HG02763 (cell line): ENCODE measurements at regions not wholly inside any gene's neighbourhood (a gene's known extent, or its start where the extent isn't known, plus 50 kb on each side); places are given as distances from the start of the nearest gene placed in this dataset.
"Not testable (repeated sequence)": the region's sequence is repeated elsewhere in the genome, so short reads cannot be mapped to it uniquely, and the experiment has no call there.

Experiments used
- ATAC-seq: cut with Tn5 transposase; IDR thresholded peaks from one replicate; pipeline ENCODE4 v1.9.1; 2021; ENCODE audit warnings: mild to moderate bottlenecking, moderate library complexity; ENCODE audit not compliant: unreplicated experiment

DNA sequence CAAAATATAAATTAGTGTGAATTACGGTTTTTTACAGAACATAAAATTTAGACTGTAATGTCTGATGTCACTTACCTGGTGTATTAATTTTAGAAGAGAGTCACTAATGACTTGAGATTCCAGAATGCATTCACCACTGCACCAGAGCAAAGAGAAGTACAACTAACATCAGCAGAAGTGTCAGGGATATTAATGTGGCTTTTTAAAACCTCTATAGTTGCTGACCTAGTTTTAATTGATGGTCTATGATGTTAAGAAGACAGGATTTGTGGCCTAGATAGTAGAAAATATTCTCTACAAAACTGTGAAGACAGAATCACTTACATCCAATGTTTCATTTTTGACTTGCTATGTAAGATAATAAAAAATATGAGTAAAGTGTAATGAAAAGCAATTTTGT, 1181.6 kb downstream of the RAPGEF2 start:
- no peak for ATAC-seq

DNA sequence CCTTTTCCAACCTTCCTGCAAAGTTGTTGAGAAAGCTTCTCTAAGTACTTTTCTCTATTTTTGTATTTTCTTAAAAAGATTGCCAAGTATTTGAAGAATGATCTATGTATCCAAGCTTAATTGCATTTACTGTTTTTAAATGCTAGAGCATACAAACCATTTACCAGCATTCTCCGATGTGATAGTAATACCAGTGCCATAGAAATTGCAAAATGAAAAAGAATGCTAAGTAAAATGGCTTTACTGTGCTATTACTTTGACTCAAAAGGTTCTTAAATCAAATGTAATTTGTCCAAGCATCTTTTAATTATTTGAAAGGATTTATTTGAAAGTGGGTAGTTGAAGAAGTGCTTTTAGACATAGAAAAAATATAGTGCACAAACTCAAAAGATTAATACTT, 1183.2 kb downstream of the RAPGEF2 start:
- no peak for ATAC-seq

DNA sequence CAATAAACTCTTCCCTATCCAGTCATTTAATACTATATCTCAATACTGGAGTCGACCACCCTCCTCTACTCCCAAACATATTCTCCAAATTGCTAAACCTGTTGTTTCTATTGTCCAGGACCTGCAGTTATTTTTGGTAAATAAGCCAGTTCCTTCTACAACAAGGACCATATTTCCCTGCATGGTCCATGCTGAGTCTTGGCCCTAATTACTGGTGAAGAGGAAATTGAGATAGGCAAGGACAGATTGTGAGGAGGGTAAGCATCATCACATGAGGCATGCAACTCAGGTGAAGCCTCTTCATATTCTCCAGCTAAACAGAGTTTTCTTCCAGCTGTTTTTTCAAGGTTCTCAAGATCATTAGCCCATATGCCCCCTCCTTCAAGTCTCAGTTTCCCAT, 1193.6 kb downstream of the RAPGEF2 start:
- ATAC-seq: no peak

DNA sequence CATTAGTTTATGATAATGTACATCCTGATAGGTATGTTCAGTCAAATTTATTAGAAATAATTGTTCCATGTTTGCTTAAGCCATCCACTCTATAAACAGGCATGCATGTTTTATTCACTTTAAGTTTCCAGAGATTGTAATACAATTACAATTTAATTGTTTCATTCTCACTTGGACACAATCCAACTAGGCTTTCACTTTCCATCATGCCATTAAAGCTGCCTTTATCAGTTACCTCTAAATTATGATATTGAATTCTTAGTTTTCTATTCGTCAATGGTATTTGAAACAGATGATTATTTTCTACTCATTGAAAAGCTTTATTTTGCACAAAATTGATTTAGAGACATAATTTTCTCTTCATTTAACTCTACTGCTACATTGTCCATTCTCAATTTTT, 1196.3 kb downstream of the RAPGEF2 start:
- ATAC-seq: no peak

DNA sequence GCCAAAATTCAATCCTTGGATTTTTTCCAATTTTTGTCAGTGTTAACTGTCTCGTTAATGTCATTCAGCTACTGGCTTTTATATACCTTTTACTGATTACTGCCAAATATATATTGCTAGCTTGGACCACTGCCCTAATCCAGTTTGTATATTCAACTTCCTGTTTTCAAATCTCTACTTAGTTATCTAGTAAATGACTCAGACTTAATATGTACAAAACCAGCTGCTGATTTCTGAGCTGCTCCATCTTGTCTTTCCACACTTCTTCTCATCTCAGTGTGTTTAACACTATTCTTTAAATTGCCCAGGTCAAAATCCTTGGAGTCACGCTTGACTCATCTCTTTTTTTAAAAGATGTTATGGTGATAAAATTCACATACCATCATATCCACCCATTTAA, 1196.7 kb downstream of the RAPGEF2 start:
- ATAC-seq: no peak

DNA sequence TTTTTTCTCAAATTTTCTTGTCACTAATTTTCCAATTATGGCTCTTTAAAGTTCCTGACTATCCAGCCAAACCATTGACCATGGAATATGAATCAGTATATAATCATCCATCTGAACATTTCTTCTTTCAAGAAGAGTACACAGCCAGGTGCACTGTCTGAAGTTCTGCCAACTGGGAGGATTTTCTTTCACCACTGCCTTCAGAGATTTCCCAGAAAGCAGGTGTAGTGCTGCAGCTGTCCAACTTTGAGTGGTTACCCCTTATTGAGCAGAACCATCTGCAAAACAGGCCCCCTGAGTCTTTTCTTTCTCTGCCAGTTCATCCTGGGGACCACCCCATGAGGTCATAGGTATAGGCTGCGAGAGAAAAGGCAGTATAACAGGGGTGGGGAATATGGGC, 1213.2 kb downstream of the RAPGEF2 start:
- no peak for ATAC-seq

DNA sequence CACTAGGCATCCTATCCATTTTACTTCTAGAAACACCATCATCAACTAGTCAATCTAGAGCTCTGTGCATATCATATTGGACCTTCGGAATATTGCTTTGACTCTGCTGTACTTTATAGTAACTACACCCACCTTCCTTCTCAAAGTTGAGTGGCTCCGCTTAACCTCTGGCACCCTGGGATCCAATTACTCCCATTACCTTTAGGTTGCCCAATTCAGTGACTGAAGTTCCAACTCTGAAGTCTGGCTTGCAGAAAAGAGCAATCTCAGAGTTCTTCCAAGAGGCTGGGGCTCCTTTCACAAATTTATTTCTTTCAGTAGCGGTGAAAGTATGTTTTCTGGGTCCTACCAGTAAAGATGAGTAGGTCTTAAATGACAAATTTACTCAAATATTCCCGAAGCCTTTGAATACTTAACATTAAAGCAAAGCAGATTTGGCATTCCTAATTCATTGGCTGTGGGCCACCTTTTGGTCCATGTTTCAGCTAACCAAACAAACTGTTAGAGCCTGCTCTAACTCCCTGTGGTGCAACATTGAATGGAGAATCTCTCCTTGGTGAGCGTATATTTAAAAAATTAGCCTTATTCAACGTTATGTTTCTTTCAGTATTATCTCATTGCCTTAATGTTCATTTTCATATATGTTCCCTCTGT, 1215.8 kb downstream of the RAPGEF2 start:
- ATAC-seq: no peak

DNA sequence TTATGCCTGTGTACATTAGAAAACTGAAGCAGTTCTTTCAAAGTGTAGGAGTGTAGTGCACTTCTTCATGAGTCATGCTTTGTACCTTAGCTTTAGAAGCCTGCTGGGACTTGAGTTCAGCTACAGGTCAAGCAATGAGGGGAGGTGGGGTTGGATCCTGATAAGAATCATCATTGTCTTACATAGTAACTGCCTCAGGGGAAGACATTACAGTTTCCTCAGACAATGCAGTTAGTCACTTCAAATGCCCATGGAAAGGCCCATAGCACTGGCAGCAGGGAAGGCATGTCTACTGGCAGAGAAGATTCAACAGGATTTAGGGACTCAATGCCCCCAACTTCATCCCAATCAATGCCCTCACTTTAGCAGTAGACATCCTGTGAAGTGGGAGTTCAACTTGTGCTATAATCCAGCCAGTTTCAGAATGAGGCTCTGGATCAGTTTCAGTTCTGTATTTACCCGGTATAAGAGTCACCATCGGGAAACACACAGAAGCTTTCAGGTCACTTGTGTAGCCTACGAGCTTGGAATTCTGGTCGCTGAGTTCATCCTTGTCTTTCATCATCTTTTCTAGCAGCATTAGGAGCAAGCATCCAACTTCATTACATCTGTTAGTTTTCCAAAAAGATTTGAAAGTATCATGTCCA, 1216.5 kb downstream of the RAPGEF2 start:
- ATAC-seq: no peak

DNA sequence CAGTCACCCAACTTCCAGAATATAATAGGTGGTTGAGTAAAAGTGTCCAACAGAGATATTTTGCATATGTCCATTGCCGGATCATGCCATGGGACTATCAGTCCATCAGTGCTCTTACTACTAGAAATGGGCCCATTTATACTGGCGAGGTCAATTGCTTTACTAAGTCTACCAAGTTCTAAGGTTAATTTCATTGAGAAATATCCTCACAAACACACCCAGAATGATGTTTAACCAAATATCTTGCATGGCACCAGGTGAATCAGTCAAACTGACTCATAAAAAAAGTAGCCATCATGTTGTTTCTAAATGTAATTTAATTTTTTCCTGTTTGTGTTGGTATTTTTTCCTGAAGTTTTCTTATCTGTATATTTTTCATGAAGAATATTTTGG, 1217.0 kb downstream of the RAPGEF2 start:
- no peak for ATAC-seq

DNA sequence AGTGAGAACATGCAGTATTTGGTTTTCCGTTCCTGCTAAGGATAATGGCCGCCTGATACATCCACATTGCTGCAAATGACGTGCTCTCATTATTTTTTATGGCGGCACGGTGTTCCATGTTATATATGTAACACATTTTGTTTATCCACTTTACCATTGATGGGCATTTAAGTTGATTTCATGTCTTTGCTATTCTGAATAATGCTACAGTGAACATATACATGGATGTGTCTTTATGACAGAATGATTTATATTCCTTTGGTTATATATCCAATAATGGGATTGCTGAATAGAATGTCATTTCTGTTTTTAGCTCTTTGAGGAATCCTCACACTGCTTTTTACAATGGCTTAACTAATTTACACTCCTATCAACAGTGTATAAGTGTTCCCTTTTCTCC, 1223.2 kb downstream of the RAPGEF2 start:
- no peak for ATAC-seq

DNA sequence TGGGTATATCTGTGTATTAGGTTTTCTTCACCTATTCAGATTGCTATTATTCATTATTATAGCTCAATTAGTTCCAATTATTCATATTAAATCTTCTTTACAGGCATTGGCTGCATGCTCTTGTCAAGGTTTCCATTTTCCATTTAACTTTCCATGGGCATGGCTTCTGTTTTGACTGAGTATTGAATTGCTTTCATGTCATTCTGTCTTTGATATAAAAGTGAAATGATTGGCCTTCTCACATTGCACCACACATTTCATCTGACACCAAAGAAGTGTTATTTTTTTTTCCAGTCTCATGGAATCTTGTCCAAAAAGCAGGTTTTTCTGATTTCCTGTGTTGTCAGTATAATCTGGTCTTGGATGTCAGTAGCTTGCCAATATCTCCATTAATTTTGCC, 1244.3 kb downstream of the RAPGEF2 start:
- no peak for ATAC-seq

DNA sequence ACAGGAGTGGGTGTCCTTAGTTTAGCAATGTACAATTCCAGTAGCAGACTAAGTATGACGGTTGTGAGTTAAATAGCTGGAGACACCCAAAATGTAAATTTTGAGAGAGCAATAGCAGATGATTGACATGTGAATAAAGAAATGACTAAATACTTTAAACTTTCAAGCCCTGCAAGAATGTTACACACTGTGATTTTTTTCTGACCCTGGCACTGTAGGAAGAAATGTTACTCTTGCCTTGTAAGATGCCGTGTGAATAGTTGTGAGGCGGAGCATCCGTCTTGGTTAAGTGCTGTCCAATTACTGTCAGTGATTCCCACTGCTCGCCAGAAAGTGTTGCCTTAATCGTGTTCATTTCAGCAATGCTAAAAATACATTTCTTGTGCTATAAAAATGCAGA, 1248.1 kb downstream of the RAPGEF2 start:
- no peak for ATAC-seq

DNA sequence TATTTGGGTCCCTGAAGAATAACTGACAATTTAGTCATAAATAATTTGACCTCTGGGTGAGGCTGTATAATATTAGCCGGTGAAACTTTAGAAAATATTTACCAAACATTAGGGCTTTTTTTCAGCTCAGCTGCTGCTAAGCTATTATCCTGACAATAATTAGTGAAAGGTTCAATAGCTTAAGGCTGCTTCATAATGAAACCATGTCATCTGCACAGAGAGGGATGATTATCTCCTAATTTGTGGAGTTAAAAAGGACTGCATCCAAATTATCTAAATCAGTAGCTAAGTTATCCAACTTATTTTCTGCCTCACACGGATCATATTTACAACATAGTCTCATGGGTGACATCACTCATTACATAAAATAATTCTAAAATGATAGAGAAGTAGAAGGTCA, 1249.8 kb downstream of the RAPGEF2 start:
- ATAC-seq: no peak

DNA sequence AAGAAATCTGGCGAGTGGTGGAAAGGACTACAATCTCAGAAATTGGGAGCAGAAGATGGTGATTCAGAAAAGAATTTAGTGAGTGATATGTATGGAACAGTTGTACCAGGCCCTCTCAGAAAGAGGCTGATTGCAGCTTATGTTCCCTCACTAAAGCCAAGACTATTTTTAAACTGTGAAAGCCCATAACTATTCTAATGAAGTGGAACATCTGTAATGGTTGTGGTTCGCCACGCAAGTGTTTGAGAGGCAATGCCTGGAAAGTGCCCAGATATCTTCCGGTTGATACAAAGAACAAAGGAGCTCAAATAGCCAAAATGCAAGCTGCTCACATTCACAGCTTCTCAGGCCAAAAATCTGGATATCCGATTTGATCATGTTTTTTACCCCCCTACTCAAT, 1250.7 kb downstream of the RAPGEF2 start:
- no peak for ATAC-seq

DNA sequence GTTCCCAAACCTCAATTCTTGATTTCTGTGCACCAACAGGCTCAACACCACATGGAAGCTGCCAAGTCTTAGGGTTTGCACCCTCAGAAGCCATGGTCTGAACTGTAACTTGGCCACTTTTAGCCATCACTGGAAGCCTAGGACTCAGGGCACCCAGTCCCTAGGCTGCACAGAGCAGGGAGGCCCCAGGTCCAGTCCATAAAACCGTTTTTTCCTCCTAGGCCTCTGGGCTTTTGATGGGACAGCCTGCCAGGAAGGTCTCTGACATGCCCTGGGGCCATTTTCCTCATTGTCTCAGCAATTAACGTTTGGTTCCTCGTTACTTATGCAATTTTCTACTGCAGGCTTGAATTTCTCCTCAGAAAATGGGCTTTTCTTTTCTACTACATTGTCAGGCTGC, 1259.6 kb downstream of the RAPGEF2 start:
- no peak for ATAC-seq

DNA sequence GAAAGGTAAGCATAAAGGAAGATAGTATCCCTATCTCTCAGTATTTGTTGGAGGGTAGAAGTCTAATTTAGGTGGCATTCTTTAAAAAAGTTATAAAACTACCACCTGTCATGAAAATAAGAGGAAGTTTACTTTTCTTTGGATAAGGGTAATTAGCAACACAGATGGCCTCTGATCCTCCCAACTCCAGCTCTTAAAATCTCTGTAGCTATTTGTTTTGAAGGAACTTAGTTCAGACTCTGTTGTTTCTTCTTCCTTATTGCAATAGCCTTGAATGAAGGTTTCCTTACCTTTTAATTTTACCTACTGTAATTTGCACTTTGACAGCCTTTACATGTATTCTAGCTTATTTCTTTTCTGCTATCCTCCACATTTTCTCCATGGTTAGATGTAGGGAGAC, 1261.3 kb downstream of the RAPGEF2 start:
- ATAC-seq: no peak

DNA sequence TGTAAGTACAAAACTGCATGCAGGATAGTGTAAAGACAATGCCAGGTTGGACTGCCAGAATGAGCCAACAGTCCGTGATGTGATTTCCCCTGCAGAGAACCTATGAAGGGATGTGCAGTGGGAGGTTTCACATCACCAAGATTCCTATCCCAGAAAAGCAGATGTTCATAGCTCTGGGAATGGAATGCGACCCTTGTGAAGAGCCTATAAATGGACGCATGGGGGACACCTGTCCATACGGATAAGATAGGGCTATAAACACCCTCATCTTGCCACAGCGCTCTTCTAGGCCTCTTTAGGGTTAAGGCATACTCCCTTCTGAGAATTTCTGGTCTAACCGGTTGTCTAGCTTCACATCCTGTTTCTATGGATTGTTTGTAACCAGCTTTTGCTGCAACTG, 1261.8 kb downstream of the RAPGEF2 start:
- not testable (repeated sequence) for ATAC-seq

DNA sequence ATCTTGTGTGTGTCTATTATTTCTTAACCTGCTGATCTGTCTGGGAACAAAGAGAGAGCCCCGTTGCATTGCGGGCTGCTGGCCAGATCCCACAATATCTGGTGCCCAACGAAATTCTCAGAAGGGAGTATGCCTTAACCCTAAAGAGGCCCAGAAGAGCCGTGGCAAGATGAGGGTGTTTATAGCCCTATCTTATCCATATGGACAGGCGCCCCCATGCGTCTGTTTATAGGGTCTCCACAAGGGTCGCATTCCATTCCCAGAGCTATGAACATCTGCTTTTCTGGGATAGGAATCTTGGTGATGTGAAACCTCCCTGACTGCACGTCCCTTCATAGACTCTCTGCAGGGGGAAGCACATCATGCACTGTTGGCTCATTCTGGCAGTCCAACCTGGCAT, 1262.5 kb downstream of the RAPGEF2 start:
- ATAC-seq: not testable (repeated sequence)

DNA sequence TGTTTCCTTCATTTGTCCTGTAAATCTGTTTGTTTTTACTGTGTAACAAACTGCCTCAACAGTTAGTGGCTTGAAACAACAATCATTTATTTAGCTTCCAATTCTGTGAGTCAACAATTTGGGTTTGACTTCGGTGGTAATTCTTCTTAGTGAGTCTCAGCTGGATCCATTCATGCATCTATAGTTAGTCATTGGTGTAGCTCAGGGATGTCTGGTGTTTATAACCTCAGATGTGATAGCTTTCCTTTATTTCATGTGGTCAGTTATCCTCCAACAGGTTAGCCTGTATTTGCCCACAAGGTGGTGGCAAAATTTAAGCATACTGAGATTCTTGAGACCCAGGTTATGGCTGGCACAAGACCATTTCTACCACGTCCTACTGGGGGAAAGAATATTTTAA, 1267.2 kb downstream of the RAPGEF2 start:
- ATAC-seq: no peak

DNA sequence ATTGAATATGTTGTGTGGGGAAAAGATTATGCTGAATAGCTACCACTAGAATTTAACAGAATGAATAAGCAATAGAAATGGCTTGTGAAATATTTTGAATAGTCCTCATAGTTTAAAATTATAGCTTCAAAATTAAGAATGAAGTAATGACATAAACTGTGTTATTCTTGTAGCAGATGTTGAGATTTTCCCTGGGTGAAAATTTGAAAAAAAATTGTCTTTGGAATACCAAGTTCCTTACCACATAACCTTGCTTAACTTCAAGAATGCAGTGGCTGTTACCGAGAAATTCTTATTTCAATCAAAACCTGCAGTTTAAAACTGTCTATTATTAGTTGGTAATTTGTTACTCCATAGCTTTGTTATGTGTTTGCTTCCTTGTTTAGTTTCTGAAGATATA, 1268.6 kb downstream of the RAPGEF2 start:
- ATAC-seq: no peak

DNA sequence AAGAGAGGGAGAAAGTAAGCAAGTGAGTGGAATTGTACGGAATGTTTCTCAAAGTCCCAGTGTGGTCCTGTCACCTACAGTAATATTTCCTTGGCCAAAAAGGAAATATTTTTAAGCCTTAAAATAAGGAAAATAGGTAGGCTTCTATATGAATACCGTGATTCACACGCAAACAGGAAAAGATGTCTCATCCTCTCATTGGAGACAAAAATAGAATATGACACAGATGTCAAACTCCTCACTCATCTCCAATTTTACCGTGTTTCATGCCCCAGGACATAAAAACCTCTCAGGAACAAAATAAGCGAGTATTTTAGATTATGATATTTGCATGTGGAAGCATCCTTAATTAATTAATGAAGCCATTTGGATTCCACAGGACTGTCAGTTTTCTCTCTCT, 1269.5 kb downstream of the RAPGEF2 start:
- no peak for ATAC-seq

DNA sequence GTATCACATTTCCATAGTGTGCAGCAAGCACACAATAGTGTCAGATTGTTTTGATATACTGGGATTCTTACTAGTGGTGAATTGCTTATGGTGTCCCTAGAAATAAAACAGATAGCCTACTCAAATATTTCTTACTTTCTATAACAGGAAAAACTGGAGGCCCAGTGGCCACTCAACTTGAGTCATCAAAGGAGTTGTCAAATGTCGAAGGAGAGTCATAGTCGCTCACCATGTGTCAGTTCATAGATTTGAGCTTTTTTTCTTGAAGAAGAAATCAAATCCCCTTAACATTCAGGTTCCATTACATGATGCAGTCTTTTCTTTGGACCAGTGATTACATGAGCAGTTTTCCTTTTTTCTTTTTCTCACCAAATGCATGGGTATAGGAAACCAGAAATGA, 1271.0 kb downstream of the RAPGEF2 start:
- ATAC-seq: no peak
